Left lung (tissue), 4 donors: ENCODE measurements at regions not wholly inside any gene's neighbourhood (a gene's known extent, or its start where the extent isn't known, plus 50 kb on each side); places are given as distances from the start of the nearest gene placed in this dataset.
A peak's percentile ranks its signal among the peaks of the same experiment; 100 is the strongest.
"Not testable (repeated sequence)": the region's sequence is repeated elsewhere in the genome, so short reads cannot be mapped to it uniquely, and the experiment has no call there.

Source experiments
- ATAC-seq: fragments of 200-7000 bp; cut with Tn5 transposase; one replicate; pipeline ENCODE4 v1.9.1; 2020; ENCODE audit warnings: moderate library complexity
- DNase-seq, 4 donors: peaks; one replicate each; pipeline ENCODE4 v3.0.0-alpha.2; 2013 to 2020
- H3K27ac ChIP-seq, 2 donors: fragments of 200-600 bp; sonication (generic) in 1 of 2; one replicate each; pipeline versions ENCODE4 v1.5.0 to v1.8.0; 2020 to 2021
- H3K27me3 ChIP-seq, 2 donors: fragments of 200-600 bp; sonication (generic) in 1 of 2; one replicate each; pipeline versions ENCODE4 v1.5.0 to v1.8.0; 2020 to 2021
- H3K36me3 ChIP-seq, 2 donors: fragments of 200-600 bp; sonication (generic) in 1 of 2; one replicate each; pipeline versions ENCODE4 v1.5.0 to v1.8.0; 2020 to 2021
- H3K4me1 ChIP-seq, 2 donors: fragments of 200-600 bp; one replicate each; pipeline ENCODE4 v1.8.0; 2021
- H3K4me3 ChIP-seq, 2 donors: fragments of 200-600 bp; sonication (generic) in 1 of 2; one replicate each; pipeline versions ENCODE4 v1.5.0 to v1.8.0; 2020 to 2021; ENCODE audit warnings: mild to moderate bottlenecking in 1 of 2
- H3K9me3 ChIP-seq, 2 donors: fragments of 200-600 bp; sonication (generic) in 1 of 2; one replicate each; pipeline versions ENCODE4 v1.5.0 to v1.8.0; 2020 to 2021
- CTCF ChIP-seq, 2 donors: fragments of 200-600 bp; sonication (generic) in 1 of 2; IDR thresholded peaks; one replicate each; pipeline versions ENCODE4 v1.5.0 to v1.8.0; 2021; ENCODE audit warnings: antibody characterized with exemption in 2 of 2
- intact Hi-C, 2 donors: fragments of 100-400 bp; cut with DNase I; formaldehyde crosslinking; loops; one replicate each; pipeline versions ENCODE4 v1.11.2 to v1.14.2; 2022
- donor health status: DM: no; HTN: yes; CAD: no.
- donor health status: DM: no; HTN: no; CAD: no.

GRCh38 chr17:83170571-83171260 is 91.3 kb downstream of the METRNL start:
- DNase-seq (no peak), ATAC-seq (no peak)
- Histone ChIP-seq H3K36me3 (no peaks in the 10 kb centered on the region), H3K4me3 (no peak overlapping the region), H3K27me3 (peaks cover 0 to 13% of the 10 kb centered on the region in 2 donors), H3K9me3 (peaks cover 0 to 2% of the 10 kb centered on the region in 2 donors), H3K27ac (no peak overlapping the region), H3K4me1 (no peaks in the 10 kb centered on the region)
- intact Hi-C loops = no loop called here
- TF ChIP-seq CTCF (IDR thresholded peaks at IDR 0.05) = no peak

- ATAC-seq = no peak
- Histone ChIP-seq H3K27me3 (peaks cover 0 to 13% of the 10 kb centered on the region in 2 donors), H3K36me3 (no peaks in the 10 kb centered on the region), H3K27ac (no peak overlapping the region), H3K9me3 (peaks cover 0 to 2% of the 10 kb centered on the region in 2 donors), H3K4me3 (no peak overlapping the region), H3K4me1 (no peaks in the 10 kb centered on the region)
- intact Hi-C loops = no loop called here
- no peak for TF ChIP-seq CTCF (IDR thresholded peaks at IDR 0.05)
- DNase-seq = peak in 2 of 4 donors; percentile 21 to 72
Observed at GRCh38 chr17:83171661-83172060, 92.3 kb downstream of the METRNL start.

- H3K4me3 ChIP-seq, H3K4me1 ChIP-seq, intact Hi-C loops, H3K27ac ChIP-seq, H3K36me3 ChIP-seq, H3K9me3 ChIP-seq, ATAC-seq: not testable (repeated sequence)
- DNase-seq = peak in 1 of 4 donors; percentile 9
- H3K27me3 ChIP-seq = peaks cover 0 to 13% of the 10 kb centered on the region in 2 donors
Observed at GRCh38 chr17:83172099-83172498, 92.7 kb downstream of the METRNL start.

GRCh38 chr17:83172646-83173045 is 93.2 kb downstream of the METRNL start:
- H3K36me3 ChIP-seq, H3K4me3 ChIP-seq, ATAC-seq, H3K4me1 ChIP-seq, H3K27ac ChIP-seq, intact Hi-C loops, H3K9me3 ChIP-seq, DNase-seq: not testable (repeated sequence)
- H3K27me3 ChIP-seq = peaks cover 0 to 13% of the 10 kb centered on the region in 2 donors

DNA sequence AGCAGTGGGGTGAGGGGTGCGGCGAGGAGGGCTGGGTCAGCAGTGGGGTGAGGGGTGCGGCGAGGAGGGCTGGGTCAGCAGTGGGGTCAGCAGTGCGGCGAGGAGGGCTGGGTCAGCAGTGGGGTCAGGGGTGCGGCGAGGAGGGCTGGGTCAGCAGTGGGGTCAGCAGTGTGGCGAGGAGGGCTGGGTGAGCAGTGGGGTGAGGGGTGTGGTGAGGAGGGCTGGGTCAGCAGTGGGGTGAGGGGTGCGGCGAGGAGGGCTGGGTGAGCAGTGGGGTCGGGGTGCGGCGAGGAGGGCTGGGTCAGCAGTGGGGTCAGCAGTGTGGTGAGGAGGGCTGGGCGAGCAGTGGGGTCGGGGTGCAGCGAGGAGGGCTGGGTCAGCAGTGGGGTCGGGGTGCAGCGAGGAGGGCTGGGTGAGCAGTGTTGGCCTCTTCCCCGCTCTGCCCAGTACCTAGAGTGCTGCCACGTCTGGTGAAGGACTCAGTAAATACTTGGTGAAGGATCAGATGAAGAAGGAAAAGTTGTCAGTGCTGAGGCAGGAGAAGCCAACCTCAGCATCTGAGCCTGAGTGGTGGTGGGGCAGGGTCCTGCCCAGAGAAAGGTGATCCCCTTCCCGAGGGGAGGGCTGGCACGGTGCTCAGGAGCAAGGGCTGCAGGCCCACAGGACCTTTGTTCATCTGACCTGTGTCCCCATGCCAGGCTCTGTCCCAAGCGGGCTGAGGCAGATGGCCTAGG is 93.9 kb downstream of the METRNL start:
- H3K36me3 ChIP-seq, intact Hi-C loops: not testable (repeated sequence)

DNA sequence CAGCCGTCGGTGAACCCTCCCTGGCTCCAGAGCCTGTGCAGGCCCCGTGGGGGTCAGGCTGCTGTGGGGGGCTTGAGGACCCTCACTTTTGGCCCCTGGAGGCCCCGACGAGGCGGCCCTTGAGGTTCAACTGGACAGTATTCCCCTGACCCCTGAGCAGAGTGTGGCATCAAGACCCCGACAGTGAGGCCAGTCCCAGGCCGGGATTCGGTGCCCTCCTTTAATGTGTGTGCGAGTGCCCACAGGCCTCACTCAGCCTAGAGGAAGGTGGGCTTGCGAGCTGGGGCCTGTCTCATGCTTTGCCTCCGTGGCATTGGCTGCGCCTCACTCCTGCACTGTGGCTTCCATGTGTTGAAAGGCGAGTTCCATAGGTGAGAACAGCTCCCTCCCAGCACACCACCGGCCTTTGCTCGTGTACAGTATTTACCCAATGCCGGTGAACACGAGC is 94.5 kb downstream of the METRNL start:
- peaks cover 0 to 13% of the 10 kb centered on the region in 2 donors for H3K27me3 ChIP-seq
- DNase-seq = peak in 2 of 4 donors; percentile 26 to 75
- H3K4me1 ChIP-seq = no peaks in the 10 kb centered on the region
- no peak for ATAC-seq
- H3K36me3 ChIP-seq = no peaks in the 10 kb centered on the region
- H3K27ac ChIP-seq = no peak overlapping the region
- intact Hi-C loops = no loop called here
- no peak for TF ChIP-seq CTCF (IDR thresholded peaks at IDR 0.05)
- no peaks in the 10 kb centered on the region for H3K9me3 ChIP-seq
- no peak overlapping the region for H3K4me3 ChIP-seq

More for the DNA sequence above, 93.9 kb downstream of the METRNL start:
- DNase-seq = peak in 2 of 4 donors; percentile 27 to 52
- H3K4me3 ChIP-seq, H3K4me1 ChIP-seq, H3K9me3 ChIP-seq, ATAC-seq, H3K27ac ChIP-seq: not testable (repeated sequence)
- peaks cover 0 to 13% of the 10 kb centered on the region in 2 donors for H3K27me3 ChIP-seq
